ENCODE measurements at regions not wholly inside any gene's neighbourhood (a gene's known extent, or its start where the extent isn't known, plus 50 kb on each side); places are given as distances from the start of the nearest gene placed in this dataset.

GRCh38 chr3:103950676-103951075, 1416.0 kb upstream of the ALCAM start:
- 61 to 91% methylated on average over 3 of the region's 3 CpGs for WGBS, 2 donors
- H3K4me1 ChIP-seq = no peaks in the 10 kb centered on the region

GRCh38 chr3:103953796-103954195, 1412.9 kb upstream of the ALCAM start:
- Histone ChIP-seq H3K4me1 (no peaks in the 10 kb centered on the region), H3K4me3 (no peak overlapping the region), H3K36me3 (no peaks in the 10 kb centered on the region), H3K9me3 (no peaks in the 10 kb centered on the region), H3K27me3 (no peaks in the 10 kb centered on the region), H3K27ac (no peak overlapping the region)
- intact Hi-C loops (cut with DNase I) = no loop called here
- no peak for TF ChIP-seq CTCF (IDR thresholded peaks at IDR 0.05)
- TF ChIP-seq POLR2A (IDR thresholded peaks at IDR 0.05) = no peak
- 82 to 88% methylated on average over 2 of the region's 2 CpGs for whole genome bisulfite sequencing, 2 donors
- DNase-seq = no peak

More at GRCh38 chr3:103950676-103951075, 1416.0 kb upstream of the ALCAM start:
- no peak for DNase-seq
- Histone ChIP-seq H3K27ac (no peak overlapping the region), H3K27me3 (no peaks in the 10 kb centered on the region), H3K4me3 (no peak overlapping the region), H3K9me3 (peaks cover 0 to 4% (median 0%) of the 10 kb centered on the region in 3 donors), H3K36me3 (no peaks in the 10 kb centered on the region)
- TF ChIP-seq POLR2A (IDR thresholded peaks at IDR 0.05) (no peak), CTCF (IDR thresholded peaks at IDR 0.05) (no peak)
- intact Hi-C loops (cut with DNase I) = no loop called here

GRCh38 chr3:103960819-103961218, 1405.9 kb upstream of the ALCAM start:
- intact Hi-C loops (cut with DNase I) = no loop called here
- no peak for TF ChIP-seq POLR2A (IDR thresholded peaks at IDR 0.05)
- TF ChIP-seq CTCF (IDR thresholded peaks at IDR 0.05) = no peak
- no peaks in the 10 kb centered on the region for H3K36me3 ChIP-seq
- H3K27me3 ChIP-seq = no peaks in the 10 kb centered on the region
- no peak for DNase-seq
- H3K27ac ChIP-seq = no peak overlapping the region
- H3K9me3 ChIP-seq = no peaks in the 10 kb centered on the region
- no peaks in the 10 kb centered on the region for H3K4me1 ChIP-seq
- H3K4me3 ChIP-seq = no peak overlapping the region

- no peak for DNase-seq
- TF ChIP-seq CTCF (IDR thresholded peaks at IDR 0.05) = no peak
- TF ChIP-seq POLR2A (IDR thresholded peaks at IDR 0.05) = no peak
- 19 to 27% methylated on average over 2 of the region's 2 CpGs for WGBS, 2 donors
- Histone ChIP-seq H3K4me3 (no peak overlapping the region), H3K4me1 (no peaks in the 10 kb centered on the region), H3K36me3 (no peaks in the 10 kb centered on the region), H3K9me3 (no peaks in the 10 kb centered on the region), H3K27ac (no peak overlapping the region), H3K27me3 (no peaks in the 10 kb centered on the region)
- intact Hi-C loops (cut with DNase I) = no loop called here
Measured at GRCh38 chr3:103963599-103963998, 1403.1 kb upstream of the ALCAM start.

- H3K27me3 ChIP-seq = no peaks in the 10 kb centered on the region
- no peaks in the 10 kb centered on the region for H3K9me3 ChIP-seq
- H3K4me1 ChIP-seq = no peaks in the 10 kb centered on the region
- TF ChIP-seq POLR2A (IDR thresholded peaks at IDR 0.05) = no peak
- TF ChIP-seq CTCF (IDR thresholded peaks at IDR 0.05) = no peak
- intact Hi-C loops (cut with DNase I) = no loop called here
- H3K36me3 ChIP-seq = no peaks in the 10 kb centered on the region
- H3K4me3 ChIP-seq = no peak overlapping the region
- WGBS, 2 donors = 100% methylated on average over 3 of the region's 9 CpGs; no CpG with 5 or more reads in 1 of the 2 donors
- H3K27ac ChIP-seq = no peak overlapping the region
- no peak for DNase-seq
Measured at GRCh38 chr3:103965764-103966163, 1400.9 kb upstream of the ALCAM start.
